ENCODE measurements at regions not wholly inside any gene's neighbourhood (a gene's known extent, or its start where the extent isn't known, plus 50 kb on each side); places are given as distances from the start of the nearest gene placed in this dataset.

DNA sequence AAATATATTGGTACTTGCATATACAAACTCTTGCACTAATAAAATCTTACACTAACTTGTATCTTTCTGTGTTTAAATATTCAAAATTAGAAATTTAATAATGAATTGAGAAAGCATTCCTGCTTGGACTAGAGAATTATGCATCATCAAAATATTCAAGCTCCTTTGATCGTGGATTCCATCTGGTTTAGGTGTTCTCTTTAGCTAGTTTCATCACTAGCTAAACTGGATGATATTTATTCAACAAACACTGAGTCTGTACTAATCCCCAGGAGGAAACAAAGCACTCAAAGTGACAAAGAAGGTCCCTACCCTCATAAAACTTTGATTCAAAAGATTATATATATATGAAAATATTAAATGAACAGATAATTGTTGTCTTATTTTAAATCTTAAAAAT, 1360.9 kb upstream of the ALCAM start:
- TF ChIP-seq, protein P1, sequence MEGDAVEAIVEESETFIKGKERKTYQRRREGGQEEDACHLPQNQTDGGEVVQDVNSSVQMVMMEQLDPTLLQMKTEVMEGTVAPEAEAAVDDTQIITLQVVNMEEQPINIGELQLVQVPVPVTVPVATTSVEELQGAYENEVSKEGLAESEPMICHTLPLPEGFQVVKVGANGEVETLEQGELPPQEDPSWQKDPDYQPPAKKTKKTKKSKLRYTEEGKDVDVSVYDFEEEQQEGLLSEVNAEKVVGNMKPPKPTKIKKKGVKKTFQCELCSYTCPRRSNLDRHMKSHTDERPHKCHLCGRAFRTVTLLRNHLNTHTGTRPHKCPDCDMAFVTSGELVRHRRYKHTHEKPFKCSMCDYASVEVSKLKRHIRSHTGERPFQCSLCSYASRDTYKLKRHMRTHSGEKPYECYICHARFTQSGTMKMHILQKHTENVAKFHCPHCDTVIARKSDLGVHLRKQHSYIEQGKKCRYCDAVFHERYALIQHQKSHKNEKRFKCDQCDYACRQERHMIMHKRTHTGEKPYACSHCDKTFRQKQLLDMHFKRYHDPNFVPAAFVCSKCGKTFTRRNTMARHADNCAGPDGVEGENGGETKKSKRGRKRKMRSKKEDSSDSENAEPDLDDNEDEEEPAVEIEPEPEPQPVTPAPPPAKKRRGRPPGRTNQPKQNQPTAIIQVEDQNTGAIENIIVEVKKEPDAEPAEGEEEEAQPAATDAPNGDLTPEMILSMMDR (IDR thresholded peaks at IDR 0.05) = no peak
- TF ChIP-seq POLR2A (IDR thresholded peaks at IDR 0.05) = no peak

All from body of pancreas (tissue), 4 donors.